ENCODE measurements at regions not wholly inside any gene's neighbourhood (a gene's known extent, or its start where the extent isn't known, plus 50 kb on each side); places are given as distances from the start of the nearest gene placed in this dataset.
"Not testable (repeated sequence)": the region's sequence is repeated elsewhere in the genome, so short reads cannot be mapped to it uniquely, and the experiment has no call there.

DNA sequence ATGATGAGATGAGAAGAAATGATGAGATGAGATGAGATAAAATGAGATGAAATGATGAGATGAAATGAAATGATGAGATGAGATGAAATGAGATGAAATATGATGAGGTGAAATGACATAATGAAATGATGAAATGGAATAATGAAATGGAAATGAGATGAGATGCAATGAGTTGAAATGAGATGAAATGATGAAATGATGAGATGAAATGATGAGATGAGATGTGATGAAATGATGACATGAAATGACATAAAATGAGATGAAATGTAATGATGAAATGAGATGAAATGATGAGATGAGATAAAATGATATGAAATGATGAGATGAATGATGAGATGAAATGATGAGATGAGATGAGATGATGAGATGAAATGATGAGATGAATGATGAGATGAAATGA is 338.6 kb upstream of the PLGLB1 start:
- TF ChIP-seq, protein P1, sequence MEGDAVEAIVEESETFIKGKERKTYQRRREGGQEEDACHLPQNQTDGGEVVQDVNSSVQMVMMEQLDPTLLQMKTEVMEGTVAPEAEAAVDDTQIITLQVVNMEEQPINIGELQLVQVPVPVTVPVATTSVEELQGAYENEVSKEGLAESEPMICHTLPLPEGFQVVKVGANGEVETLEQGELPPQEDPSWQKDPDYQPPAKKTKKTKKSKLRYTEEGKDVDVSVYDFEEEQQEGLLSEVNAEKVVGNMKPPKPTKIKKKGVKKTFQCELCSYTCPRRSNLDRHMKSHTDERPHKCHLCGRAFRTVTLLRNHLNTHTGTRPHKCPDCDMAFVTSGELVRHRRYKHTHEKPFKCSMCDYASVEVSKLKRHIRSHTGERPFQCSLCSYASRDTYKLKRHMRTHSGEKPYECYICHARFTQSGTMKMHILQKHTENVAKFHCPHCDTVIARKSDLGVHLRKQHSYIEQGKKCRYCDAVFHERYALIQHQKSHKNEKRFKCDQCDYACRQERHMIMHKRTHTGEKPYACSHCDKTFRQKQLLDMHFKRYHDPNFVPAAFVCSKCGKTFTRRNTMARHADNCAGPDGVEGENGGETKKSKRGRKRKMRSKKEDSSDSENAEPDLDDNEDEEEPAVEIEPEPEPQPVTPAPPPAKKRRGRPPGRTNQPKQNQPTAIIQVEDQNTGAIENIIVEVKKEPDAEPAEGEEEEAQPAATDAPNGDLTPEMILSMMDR (IDR thresholded peaks at IDR 0.05; ENCODE audit: low read length): not testable (repeated sequence)
- not testable (repeated sequence) for TF ChIP-seq EZH2phosphoT487 (IDR thresholded peaks at IDR 0.05; ENCODE audit: low read length)

Measured in MM.1S (cell line).